IMR-90 (cell line): ENCODE measurements at regions not wholly inside any gene's neighbourhood (a gene's known extent, or its start where the extent isn't known, plus 50 kb on each side); places are given as distances from the start of the nearest gene placed in this dataset.

ENCODE experiments used
- ATAC-seq: fragments of 200-7000 bp; cut with Tn5 transposase; 2 replicates; pipeline ENCODE4 v1.9.1; 2020; ENCODE audit warnings: low read depth, mild to moderate bottlenecking, moderate library complexity
- BruUV-seq: library from RNA; stranded (reverse); fragments of 400-500 nt; replicated peaks from 2 replicates; lab custom pipeline; 2021; lab: Mats Ljungman, UMichigan
- CTCF ChIA-PET: fragments of 300-600 bp; formaldehyde crosslinking; extraction: SDS; loops from one replicate; lab custom pipeline; 2021; ENCODE audit warnings: antibody characterized with exemption; lab: Yijun Ruan, JAX
- POLR2A ChIA-PET: fragments of 300-600 bp; sonication (Branson Sonifier 250); formaldehyde crosslinking; loops from one replicate; lab custom pipeline; 2022; ENCODE audit warnings: antibody characterized with exemption; ENCODE audit not compliant: unreplicated experiment; lab: Charles Lee
- DNase-seq: peaks from one replicate; pipeline ENCODE4 v3.0.0; 2013
- H2AFZ ChIP-seq: replicated peaks from 2 replicates; pipeline ENCODE3; 2013; ENCODE audit warnings: low read length, mild to moderate bottlenecking; ENCODE audit not compliant: poor library complexity
- H2AK5ac ChIP-seq: 2 replicates; pipeline ENCODE4 v1.6.1; 2013; ENCODE audit warnings: low read depth, low read length, inconsistent platforms
- H2AK9ac ChIP-seq: replicated peaks from 2 replicates; pipeline ENCODE3; 2013; ENCODE audit warnings: mild to moderate bottlenecking, low read depth, low read length, moderate library complexity; ENCODE audit not compliant: poor library complexity
- H2BK120ac ChIP-seq: 2 replicates; pipeline ENCODE4 v1.6.1; 2013; ENCODE audit warnings: low read depth, low read length, inconsistent platforms
- H2BK15ac ChIP-seq: 3 replicates; pipeline ENCODE4 v1.6.1; 2013; ENCODE audit warnings: low read depth, low read length, inconsistent platforms
- H2BK20ac ChIP-seq: 2 replicates; pipeline ENCODE4 v1.6.1; 2013; ENCODE audit warnings: low read depth, mild to moderate bottlenecking, inconsistent platforms, low read length, moderate library complexity
- H2BK5ac ChIP-seq: 2 replicates; pipeline ENCODE4 v1.6.1; 2013; ENCODE audit warnings: mild to moderate bottlenecking, low read depth, low read length, inconsistent platforms; ENCODE audit not compliant: poor library complexity, severe bottlenecking
- H3K14ac ChIP-seq: replicated peaks from 2 replicates; pipeline ENCODE4 v1.6.1; 2013; ENCODE audit warnings: low read depth, low read length, inconsistent platforms
- H3K18ac ChIP-seq: 2 replicates; pipeline ENCODE4 v1.6.1; 2013; ENCODE audit warnings: low read depth, low read length, control low read depth
- H3K23ac ChIP-seq: 2 replicates; pipeline ENCODE4 v1.6.1; 2013; ENCODE audit warnings: low read depth, low read length, inconsistent platforms
- H3K27ac ChIP-seq: 2 replicates; pipeline ENCODE4 v1.5.1; 2013; ENCODE audit warnings: mild to moderate bottlenecking, control low read depth, low read length; ENCODE audit not compliant: insufficient read depth
- H3K27me3 ChIP-seq: 2 replicates; pipeline ENCODE4 v1.6.1; 2013; ENCODE audit warnings: low read length; ENCODE audit not compliant: control insufficient read depth, insufficient read depth
- H3K36me3 ChIP-seq: 2 replicates; pipeline ENCODE4 v1.6.1; 2013; ENCODE audit warnings: low read length, mixed read lengths; ENCODE audit not compliant: control insufficient read depth, insufficient read depth
- H3K4ac ChIP-seq: 2 replicates; pipeline ENCODE4 v1.6.1; 2013; ENCODE audit warnings: low read depth, low read length, inconsistent platforms
- H3K4me1 ChIP-seq: 2 replicates; pipeline ENCODE4 v1.6.1; 2013; ENCODE audit warnings: low read length, mixed read lengths; ENCODE audit not compliant: control insufficient read depth, insufficient read depth
- H3K4me2 ChIP-seq: 2 replicates; pipeline ENCODE4 v1.6.1; 2013; ENCODE audit warnings: low read depth, mild to moderate bottlenecking, control low read depth, low read length, moderate library complexity
- H3K4me3 ChIP-seq: 2 replicates; pipeline ENCODE4 v1.5.1; 2013; ENCODE audit warnings: low read depth, mild to moderate bottlenecking, control low read depth, low read length, moderate library complexity; ENCODE audit not compliant: insufficient read depth
- H3K56ac ChIP-seq: 2 replicates; pipeline ENCODE4 v1.6.1; 2013; ENCODE audit warnings: low read length, inconsistent platforms; ENCODE audit not compliant: insufficient read depth; ENCODE audit errors: extremely low read depth
- H3K79me1 ChIP-seq, 2 experiments: 2 replicates each; pipeline ENCODE4 v1.6.1; 2013; ENCODE audit warnings: low read length in 2 of 2, inconsistent platforms in 1 of 2, low read depth in 1 of 2
- H3K9ac ChIP-seq: 2 replicates; pipeline ENCODE4 v1.6.1; 2013; ENCODE audit warnings: low read depth, low read length, control low read depth
- H3K9me1 ChIP-seq: 2 replicates; pipeline ENCODE4 v1.6.1; 2013; ENCODE audit warnings: low read length, inconsistent platforms; ENCODE audit not compliant: insufficient read depth
- H3K9me3 ChIP-seq: 2 replicates; pipeline ENCODE4 v1.6.1; 2013; ENCODE audit warnings: low read length; ENCODE audit not compliant: control insufficient read depth, insufficient read depth
- H4K20me1 ChIP-seq: 2 replicates; pipeline ENCODE4 v1.6.1; 2013; ENCODE audit warnings: low read length, inconsistent platforms; ENCODE audit not compliant: insufficient read depth
- H4K5ac ChIP-seq: 2 replicates; pipeline ENCODE4 v1.6.1; 2013; ENCODE audit warnings: mild to moderate bottlenecking, low read depth, low read length, control low read depth
- H4K8ac ChIP-seq, 2 experiments: 2 replicates each; pipeline ENCODE4 v1.6.1; 2013; ENCODE audit warnings: low read depth in 2 of 2, low read length in 2 of 2, control low read depth in 1 of 2, inconsistent platforms in 1 of 2
- H4K91ac ChIP-seq: 2 replicates; pipeline ENCODE4 v1.6.1; 2013; ENCODE audit warnings: low read depth, low read length, inconsistent platforms; ENCODE audit not compliant: insufficient read depth
- CEBPB ChIP-seq: IDR thresholded peaks from 2 replicates; pipeline ENCODE4 v1.6.1; 2012; ENCODE audit warnings: low read depth, low read length, improper control_type of control experiment
- CHD1 ChIP-seq: IDR thresholded peaks from 2 replicates; pipeline ENCODE4 v1.6.1; 2012; ENCODE audit warnings: low read depth, low read length, improper control_type of control experiment
- CTCF ChIP-seq: conservative IDR thresholded peaks from 2 replicates; pipeline ENCODE4 v1.5.1; 2012; ENCODE audit warnings: mild to moderate bottlenecking, low read depth, low read length, improper control_type of control experiment
- ELK1 ChIP-seq: fragments of 150-350 bp; IDR thresholded peaks from 2 replicates; pipeline ENCODE4 v1.6.1; 2016; ENCODE audit warnings: low read depth, mild to moderate bottlenecking, low read length, moderate library complexity, borderline replicate concordance
- FOS ChIP-seq: fragments of 150-350 bp; IDR thresholded peaks from 2 replicates; pipeline ENCODE4 v1.6.1; 2016; ENCODE audit warnings: low read depth, low read length
- MAFK ChIP-seq: IDR thresholded peaks from 2 replicates; pipeline ENCODE4 v1.6.1; 2012; ENCODE audit warnings: low read depth, low read length, improper control_type of control experiment
- MAZ ChIP-seq: IDR thresholded peaks from 2 replicates; pipeline ENCODE4 v1.6.1; 2012; ENCODE audit warnings: low read depth, mild to moderate bottlenecking, low read length, improper control_type of control experiment, moderate library complexity, borderline replicate concordance
- MXI1 ChIP-seq: IDR thresholded peaks from 2 replicates; pipeline ENCODE4 v1.6.1; 2012; ENCODE audit warnings: low read depth, mild to moderate bottlenecking, low read length, moderate library complexity, borderline replicate concordance
- NFE2L2 ChIP-seq: fragments of 150-350 bp; IDR thresholded peaks from 2 replicates; pipeline ENCODE4 v1.6.1; 2016; ENCODE audit warnings: low read depth, mild to moderate bottlenecking, low read length
- POLR2A ChIP-seq: IDR thresholded peaks from 2 replicates; pipeline ENCODE4 v1.6.1; 2012; ENCODE audit warnings: mild to moderate bottlenecking, low read depth, low read length
- RAD21 ChIP-seq: IDR thresholded peaks from 2 replicates; pipeline ENCODE4 v1.6.1; 2012; ENCODE audit warnings: low read length, improper control_type of control experiment
- RCOR1 ChIP-seq: IDR thresholded peaks from 2 replicates; pipeline ENCODE4 v1.6.1; 2012; ENCODE audit warnings: mild to moderate bottlenecking, low read length, improper control_type of control experiment; ENCODE audit not compliant: insufficient replicate concordance
- RFX5 ChIP-seq: IDR thresholded peaks from 2 replicates; pipeline ENCODE4 v1.8.0; 2012; ENCODE audit warnings: low read depth, mild to moderate bottlenecking, low read length, moderate library complexity
- SMC3 ChIP-seq: fragments of 150-350 bp; IDR thresholded peaks from 2 replicates; pipeline ENCODE4 v1.6.1; 2016; ENCODE audit warnings: low read depth, mild to moderate bottlenecking, antibody characterized with exemption, low read length, moderate library complexity
- USF2 ChIP-seq: fragments of 150-350 bp; IDR thresholded peaks from 2 replicates; pipeline ENCODE4 v1.6.1; 2017; ENCODE audit warnings: mild to moderate bottlenecking, antibody characterized with exemption, low read length, low read depth
- WGBS, 2 experiments: methylation state at CpG; one replicate each; pipeline versions ENCODE4 v1.1.5 to v1.1.7; 2013; ENCODE audit warnings: missing lambda C conversion rate in 2 of 2; ENCODE audit not compliant: insufficient read length in 1 of 2; ENCODE audit errors: extremely low coverage in 2 of 2; 5-methylcytosine and 5-hydroxymethylcytosine counted together
- dilution Hi-C: fragments of 300-500 bp; cut with HindIII; formaldehyde crosslinking; loops from one replicate; pipeline ENCODE4 v1.14.3; 2018; ENCODE audit warnings: low sequenced_read_pairs; ENCODE audit not compliant: unreplicated experiment
- in situ Hi-C: fragments of 300-500 bp; cut with MboI; formaldehyde crosslinking; loops from 3 replicates; pipeline ENCODE4 v1.14.3; 2019; ENCODE audit warnings: low sequenced_read_pairs, inconsistent platforms, mixed read lengths
- intact Hi-C: fragments of 100-400 bp; cut with micrococcal nuclease; formaldehyde crosslinking; loops from 2 replicates; pipeline ENCODE4 v1.10.0; 2022

- H3K56ac ChIP-seq, result no peak overlapping the region
- H3K4me3 ChIP-seq, result no peak overlapping the region
- H2BK5ac ChIP-seq, result no peak overlapping the region
- no peak overlapping the region for H4K5ac ChIP-seq
- no peak overlapping the region for H3K4ac ChIP-seq
- no peak overlapping the region for H2AK9ac ChIP-seq
- ChIA-PET CTCF (no interaction called here), POLR2A (no interaction called here)
- H3K9me1 ChIP-seq, result no peaks in the 10 kb centered on the region
- H3K36me3 ChIP-seq, result no peaks in the 10 kb centered on the region
- no peaks in the 10 kb centered on the region for H3K9me3 ChIP-seq
- H3K27me3 ChIP-seq, result no peaks in the 10 kb centered on the region
- H2BK20ac ChIP-seq, result no peak overlapping the region
- H2AFZ ChIP-seq, result no peak overlapping the region
- H2BK15ac ChIP-seq, result no peak overlapping the region
- dilution Hi-C loops (no loop called here), in situ Hi-C loops (no loop called here), intact Hi-C loops (no loop called here)
- BruUV-seq, result no TSS peak
- no peak for TF ChIP-seq MAFK
- no peak for TF ChIP-seq NFE2L2
- TF ChIP-seq POLR2A, result no peak
- no peak for TF ChIP-seq ELK1
- no peak for TF ChIP-seq USF2
- TF ChIP-seq MXI1, result no peak
- no peak for TF ChIP-seq FOS
- TF ChIP-seq CEBPB, result no peak
- TF ChIP-seq CHD1, result no peak
- TF ChIP-seq MAZ, result no peak
- no peak for TF ChIP-seq RAD21
- no peak for TF ChIP-seq RCOR1
- no peak for TF ChIP-seq SMC3
- no peak for TF ChIP-seq RFX5
- no peak for TF ChIP-seq CTCF
- no peak overlapping the region for H3K4me2 ChIP-seq
- DNase-seq (no peak), ATAC-seq (no peak)
- no CpG with 5 or more reads among the region's 2 CpGs for WGBS, 2 experiments
- H2AK5ac ChIP-seq, result no peak overlapping the region
- H4K91ac ChIP-seq, result no peak overlapping the region
- no peak overlapping the region for H4K8ac ChIP-seq
- no peak overlapping the region for H2BK120ac ChIP-seq
- no peaks in the 10 kb centered on the region for H3K4me1 ChIP-seq
- no peak overlapping the region for H3K9ac ChIP-seq
- H3K79me1 ChIP-seq, result no peaks in the 10 kb centered on the region
- no peaks in the 10 kb centered on the region for H4K20me1 ChIP-seq
- no peak overlapping the region for H3K18ac ChIP-seq
- no peak overlapping the region for H3K23ac ChIP-seq
- no peak overlapping the region for H3K14ac ChIP-seq
- no peak overlapping the region for H3K27ac ChIP-seq
Measured at GRCh38 chr1:60906039-60906438, 176.3 kb upstream of the NFIA start.
